ENCODE measurements at regions not wholly inside any gene's neighbourhood (a gene's known extent, or its start where the extent isn't known, plus 50 kb on each side); places are given as distances from the start of the nearest gene placed in this dataset.

- TF ChIP-seq SP2 (CRISPR knock-in tag; IDR thresholded peaks at IDR 0.05) (no peak), MAX (IDR thresholded peaks at IDR 0.05) (no peak), POLR2A (IDR thresholded peaks at IDR 0.05; ENCODE audit: insufficient read depth in 1 of 2, low read depth in 2 of 2, low read length in 2 of 2) (no peak), HNRNPK (IDR thresholded peaks at IDR 0.05; ENCODE audit: low read depth, low read length, poor library complexity, severe bottlenecking) (no peak), MXD1 (CRISPR knock-in tag; IDR thresholded peaks at IDR 0.05) (no peak), PRDM10 (CRISPR knock-in tag; IDR thresholded peaks at IDR 0.05; ENCODE audit: low read depth) (no peak), TRIM24 (CRISPR knock-in tag; IDR thresholded peaks at IDR 0.05) (no peak), ZMYM4 (CRISPR knock-in tag; IDR thresholded peaks at IDR 0.05) (no peak), GATAD2A (CRISPR knock-in tag; IDR thresholded peaks at IDR 0.05) (no peak), ZBTB7A (CRISPR knock-in tag; IDR thresholded peaks at IDR 0.05) (no peak), CTCF (CRISPR knock-in tag; IDR thresholded peaks at IDR 0.05) (0 out of 2 replicates have a peak, but pooled peaks have one; percentile 12), SRF (IDR thresholded peaks at IDR 0.05; ENCODE audit: low read depth, low read length) (no peak), HDAC6 (IDR thresholded peaks at IDR 0.05; ENCODE audit: low read depth, low read length) (no peak)
Observed at GRCh38 chr5:68884883-68885282, 208.9 kb upstream of the SLC30A5 start.

Measured in HepG2 (cell line).